ENCODE measurements at regions not wholly inside any gene's neighbourhood (a gene's known extent, or its start where the extent isn't known, plus 50 kb on each side); places are given as distances from the start of the nearest gene placed in this dataset.

- TF ChIP-seq, protein P1, sequence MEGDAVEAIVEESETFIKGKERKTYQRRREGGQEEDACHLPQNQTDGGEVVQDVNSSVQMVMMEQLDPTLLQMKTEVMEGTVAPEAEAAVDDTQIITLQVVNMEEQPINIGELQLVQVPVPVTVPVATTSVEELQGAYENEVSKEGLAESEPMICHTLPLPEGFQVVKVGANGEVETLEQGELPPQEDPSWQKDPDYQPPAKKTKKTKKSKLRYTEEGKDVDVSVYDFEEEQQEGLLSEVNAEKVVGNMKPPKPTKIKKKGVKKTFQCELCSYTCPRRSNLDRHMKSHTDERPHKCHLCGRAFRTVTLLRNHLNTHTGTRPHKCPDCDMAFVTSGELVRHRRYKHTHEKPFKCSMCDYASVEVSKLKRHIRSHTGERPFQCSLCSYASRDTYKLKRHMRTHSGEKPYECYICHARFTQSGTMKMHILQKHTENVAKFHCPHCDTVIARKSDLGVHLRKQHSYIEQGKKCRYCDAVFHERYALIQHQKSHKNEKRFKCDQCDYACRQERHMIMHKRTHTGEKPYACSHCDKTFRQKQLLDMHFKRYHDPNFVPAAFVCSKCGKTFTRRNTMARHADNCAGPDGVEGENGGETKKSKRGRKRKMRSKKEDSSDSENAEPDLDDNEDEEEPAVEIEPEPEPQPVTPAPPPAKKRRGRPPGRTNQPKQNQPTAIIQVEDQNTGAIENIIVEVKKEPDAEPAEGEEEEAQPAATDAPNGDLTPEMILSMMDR (IDR thresholded peaks at IDR 0.05), result no peak
- TF ChIP-seq POLR2A (IDR thresholded peaks at IDR 0.05), result no peak
- TF ChIP-seq EP300 (IDR thresholded peaks at IDR 0.05), result no peak
- TF ChIP-seq POLR2AphosphoS5 (IDR thresholded peaks at IDR 0.05), result no peak
These were observed 322.3 kb downstream of the CHRM3 start for GRCh38 chr1:239708622-239709021.

Data from stomach (tissue), 4 donors.